ENCODE measurements at regions not wholly inside any gene's neighbourhood (a gene's known extent, or its start where the extent isn't known, plus 50 kb on each side); places are given as distances from the start of the nearest gene placed in this dataset.

DNA sequence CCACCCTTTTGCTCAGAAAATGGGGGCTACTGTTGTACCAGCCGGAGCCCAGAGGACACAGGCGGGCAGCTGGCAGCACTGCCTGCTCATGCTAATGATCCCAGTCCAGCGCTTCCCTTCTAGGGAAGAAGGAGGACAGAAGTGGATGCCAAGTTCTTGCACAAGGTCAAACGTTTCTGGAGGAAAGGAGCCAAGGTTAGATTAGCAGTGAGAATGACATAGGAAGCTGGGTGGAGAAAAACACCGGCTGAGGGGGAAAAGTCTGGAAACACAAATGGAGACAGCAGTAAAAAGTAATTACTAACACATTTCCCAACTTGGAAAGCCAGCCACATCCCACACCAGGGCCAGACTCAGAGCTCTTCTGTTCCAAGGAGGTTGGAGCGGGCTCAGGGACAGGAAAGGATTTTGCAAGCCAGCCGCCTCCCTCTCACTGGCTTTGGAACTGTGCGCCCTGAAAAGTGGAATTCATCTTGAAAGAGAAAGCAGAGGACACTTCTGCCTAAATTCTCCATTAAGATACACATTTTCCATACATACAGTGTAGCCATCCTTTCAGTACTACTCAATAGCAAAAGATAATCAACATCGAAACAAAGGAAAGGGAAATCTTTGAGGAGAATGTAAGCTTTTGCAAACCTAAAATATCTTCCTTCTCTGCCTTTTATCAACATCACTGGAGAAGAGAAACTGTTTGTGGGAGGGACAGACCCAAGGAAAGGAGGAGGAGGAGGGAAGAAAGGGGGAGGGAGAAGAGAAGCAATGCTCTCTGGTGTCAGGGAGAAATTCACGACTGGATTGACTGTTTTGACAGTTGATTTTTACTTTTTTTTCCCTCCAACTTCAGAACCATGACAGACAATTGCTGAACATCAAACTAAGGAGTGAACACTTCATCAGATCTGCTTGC is 133.6 kb downstream of the CD47 start:
- TF ChIP-seq, protein P1, sequence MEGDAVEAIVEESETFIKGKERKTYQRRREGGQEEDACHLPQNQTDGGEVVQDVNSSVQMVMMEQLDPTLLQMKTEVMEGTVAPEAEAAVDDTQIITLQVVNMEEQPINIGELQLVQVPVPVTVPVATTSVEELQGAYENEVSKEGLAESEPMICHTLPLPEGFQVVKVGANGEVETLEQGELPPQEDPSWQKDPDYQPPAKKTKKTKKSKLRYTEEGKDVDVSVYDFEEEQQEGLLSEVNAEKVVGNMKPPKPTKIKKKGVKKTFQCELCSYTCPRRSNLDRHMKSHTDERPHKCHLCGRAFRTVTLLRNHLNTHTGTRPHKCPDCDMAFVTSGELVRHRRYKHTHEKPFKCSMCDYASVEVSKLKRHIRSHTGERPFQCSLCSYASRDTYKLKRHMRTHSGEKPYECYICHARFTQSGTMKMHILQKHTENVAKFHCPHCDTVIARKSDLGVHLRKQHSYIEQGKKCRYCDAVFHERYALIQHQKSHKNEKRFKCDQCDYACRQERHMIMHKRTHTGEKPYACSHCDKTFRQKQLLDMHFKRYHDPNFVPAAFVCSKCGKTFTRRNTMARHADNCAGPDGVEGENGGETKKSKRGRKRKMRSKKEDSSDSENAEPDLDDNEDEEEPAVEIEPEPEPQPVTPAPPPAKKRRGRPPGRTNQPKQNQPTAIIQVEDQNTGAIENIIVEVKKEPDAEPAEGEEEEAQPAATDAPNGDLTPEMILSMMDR (conservative IDR thresholded peaks at IDR 0.05; ENCODE audit: low read depth, low read length) = no peak
- no peak for TF ChIP-seq EZH2 (IDR thresholded peaks at IDR 0.05; ENCODE audit: low read length, unreplicated experiment)

Data from PC-3 (cell line).